GM12878 (cell line): ENCODE measurements at regions not wholly inside any gene's neighbourhood (a gene's known extent, or its start where the extent isn't known, plus 50 kb on each side); places are given as distances from the start of the nearest gene placed in this dataset.

Source experiments
- ATAC-seq: fragments of 200-7000 bp; cut with Tn5 transposase; 3 replicates; pipeline ENCODE4 v1.9.1; 2020; ENCODE audit warnings: mild to moderate bottlenecking, moderate library complexity
- BruUV-seq: library from RNA; stranded (reverse); fragments of 400-500 nt; replicated peaks from 2 replicates; lab custom pipeline; 2021; lab: Mats Ljungman, UMichigan
- CTCF ChIA-PET: fragments of 300-600 bp; sonication (Branson Sonifier 250); formaldehyde crosslinking; extraction: SDS; loops from one replicate; lab custom pipeline; 2021; ENCODE audit warnings: inconsistent platforms; lab: Yijun Ruan, JAX
- POLR2A ChIA-PET: fragments of 350-600 bp; formaldehyde crosslinking; extraction: SDS; loops from one replicate; lab custom pipeline; 2021; ENCODE audit warnings: inconsistent platforms; lab: Charles Lee
- RAD21 ChIA-PET: fragments of 300-600 bp; sonication (Branson Sonifier 250); formaldehyde crosslinking; loops from one replicate; lab custom pipeline; 2023; ENCODE audit warnings: antibody characterized with exemption; ENCODE audit not compliant: unreplicated experiment; lab: Charles Lee
- SMC1A ChIA-PET: fragments of 300-600 bp; sonication (Branson Sonifier 250); formaldehyde crosslinking; loops from one replicate; lab custom pipeline; 2023; ENCODE audit not compliant: unreplicated experiment, uncharacterized antibody; lab: Charles Lee
- DNase-seq: peaks from one replicate; pipeline ENCODE4 v3.0.0-alpha.2; 2011; ENCODE audit warnings: low read depth, low spot score
- FAIRE-seq: peaks from 3 replicates; lab custom pipeline; 2011; peaks lifted over from hg19 to GRCh38; lab: Jason Lieb, UNC
- H2AFZ ChIP-seq: 2 replicates; pipeline ENCODE4 v1.6.0; 2011; ENCODE audit warnings: low read depth, low read length, control low read depth; ENCODE audit not compliant: control insufficient read depth
- H3K27ac ChIP-seq: 2 replicates; pipeline ENCODE4 v1.5.1; 2011; ENCODE audit warnings: control low read depth; ENCODE audit not compliant: control insufficient read depth, insufficient read depth
- H3K27me3 ChIP-seq, 2 experiments: replicated peaks in 1 of 2; 2 replicates each; pipeline versions ENCODE4 v1.6.0 to v1.6.1; 2011; ENCODE audit warnings: low read length in 1 of 2; ENCODE audit not compliant: control insufficient read depth in 2 of 2, insufficient read depth in 2 of 2
- H3K36me3 ChIP-seq, 2 experiments: 2 replicates each; pipeline ENCODE4 v1.5.1; 2011; ENCODE audit warnings: low read length in 1 of 2; ENCODE audit not compliant: control insufficient read depth in 2 of 2, insufficient read depth in 2 of 2
- H3K4me1 ChIP-seq: 2 replicates; pipeline ENCODE4 v1.6.1; 2011; ENCODE audit warnings: mild to moderate bottlenecking, low read length, moderate library complexity, mixed read lengths; ENCODE audit not compliant: control insufficient read depth, insufficient read depth
- H3K4me2 ChIP-seq: 2 replicates; pipeline ENCODE4 v1.6.0; 2011; ENCODE audit warnings: control low read depth; ENCODE audit not compliant: control insufficient read depth, insufficient read depth
- H3K4me3 ChIP-seq: fragments of 200-600 bp; sonication (generic); 2 replicates; pipeline ENCODE4 v1.5.1; 2016
- H3K79me2 ChIP-seq: 2 replicates; pipeline ENCODE4 v1.6.0; 2011; ENCODE audit warnings: low read length; ENCODE audit not compliant: control insufficient read depth, insufficient read depth
- H3K9ac ChIP-seq: 2 replicates; pipeline ENCODE4 v1.8.0; 2011; ENCODE audit warnings: low read length, control low read depth, mixed read lengths; ENCODE audit not compliant: control insufficient read depth, insufficient read depth
- H3K9me3 ChIP-seq: replicated peaks from 3 replicates; pipeline ENCODE4 v1.5.1; 2011; ENCODE audit warnings: mild to moderate bottlenecking, low read length; ENCODE audit not compliant: control insufficient read depth, insufficient read depth
- H4K20me1 ChIP-seq: 2 replicates; pipeline ENCODE4 v1.6.0; 2011; ENCODE audit not compliant: control insufficient read depth, insufficient read depth
- BCL11A ChIP-seq: IDR thresholded peaks from 2 replicates; pipeline ENCODE4 v1.6.1; 2011; ENCODE audit warnings: low read depth, low read length
- E4F1 ChIP-seq: fragments of 450-650 bp; IDR thresholded peaks from 2 replicates; pipeline ENCODE4 v1.6.1; 2018; ENCODE audit warnings: borderline replicate concordance, mild to moderate bottlenecking; ENCODE audit not compliant: partially characterized antibody
- EGR1 ChIP-seq, 2 experiments: IDR thresholded peaks; 1 replicate in 1 of 2; 2 replicates in 1 of 2; pipeline ENCODE4 v1.6.1; 2011 to 2012; ENCODE audit warnings: low read depth in 2 of 2, low read length in 2 of 2, borderline replicate concordance in 1 of 2, mild to moderate bottlenecking in 1 of 2, moderate library complexity in 1 of 2
- GABPA ChIP-seq: IDR thresholded peaks from 2 replicates; pipeline ENCODE4 v1.6.1; 2014; ENCODE audit warnings: antibody characterized with exemption, low read depth, mild to moderate bottlenecking, inconsistent platforms
- MEF2B ChIP-seq: fragments of 450-650 bp; IDR thresholded peaks from 2 replicates; pipeline ENCODE4 v1.6.1; 2018; ENCODE audit warnings: mild to moderate bottlenecking, moderate library complexity; ENCODE audit not compliant: partially characterized antibody, poor library complexity, severe bottlenecking
- MXI1 ChIP-seq: fragments of 150-350 bp; IDR thresholded peaks from 2 replicates; pipeline ENCODE4 v1.6.1; 2011; ENCODE audit warnings: low read depth, mild to moderate bottlenecking, inconsistent platforms, low read length, improper control_type of control experiment
- NR2C1 ChIP-seq: fragments of 450-650 bp; IDR thresholded peaks from 2 replicates; pipeline ENCODE4 v1.6.1; 2017; ENCODE audit warnings: antibody characterized with exemption, mild to moderate bottlenecking, moderate library complexity
- RELA ChIP-seq: fragments of 450-650 bp; IDR thresholded peaks from 2 replicates; pipeline ENCODE4 v1.8.0; 2014; ENCODE audit warnings: borderline replicate concordance; ENCODE audit not compliant: partially characterized antibody
- SIN3A ChIP-seq: IDR thresholded peaks from 2 replicates; pipeline ENCODE4 v1.6.1; 2012; ENCODE audit warnings: low read depth, low read length, improper control_type of control experiment
- SREBF2 ChIP-seq: IDR thresholded peaks from 2 replicates; pipeline ENCODE4 v1.6.1; 2012; ENCODE audit warnings: mild to moderate bottlenecking, low read length
- ZNF592 ChIP-seq: fragments of 450-650 bp; IDR thresholded peaks from 2 replicates; pipeline ENCODE4 v1.6.1; 2017; ENCODE audit warnings: mild to moderate bottlenecking, moderate library complexity
- WGBS: methylation state at CpG from one replicate; pipeline ENCODE4 v1.1.6; 2016; ENCODE audit warnings: low lambda C conversion rate; ENCODE audit not compliant: insufficient replicate concordance, insufficient coverage; ENCODE audit errors: missing lambda C conversion rate; 5-methylcytosine and 5-hydroxymethylcytosine counted together
- in situ Hi-C: fragments of 300-500 bp; cut with MboI; formaldehyde crosslinking; loops from 9 replicates; pipeline ENCODE4 v1.14.3; 2018; ENCODE audit warnings: mixed read lengths
- intact Hi-C: fragments of 100-400 bp; cut with micrococcal nuclease; formaldehyde crosslinking; loops from one replicate; pipeline ENCODE4 v1.14.2; 2022; ENCODE audit not compliant: unreplicated experiment

- no peak for DNase-seq
- FAIRE-seq: no peak
- in situ Hi-C loops: no loop called here
- Histone ChIP-seq H3K4me2 (no peak overlapping the region), H3K4me1 (no peaks in the 10 kb centered on the region), H3K36me3 (no peaks in the 10 kb centered on the region), H3K4me3 (no peak overlapping the region), H3K27ac (no peak overlapping the region), H2AFZ (no peak overlapping the region), H3K9me3 (peaks cover 4% of the 10 kb centered on the region; the same call in 1 of the 3 replicates), H3K9ac (no peak overlapping the region), H3K79me2 (no peaks in the 10 kb centered on the region), H4K20me1 (no peaks in the 10 kb centered on the region), H3K27me3 (no peaks in the 10 kb centered on the region; a peak in 1 of 4 replicates)
- TF ChIP-seq NR2C1: no peak
- no peak for TF ChIP-seq SIN3A
- no peak for ATAC-seq
- ChIA-PET CTCF (interaction anchor here (1.0 kb wide), 2 partner anchors 16 to 270 kb away, joined by 3 read pairs; no protein-coding TSS in a partner anchor), SMC1A (interaction anchor here (0.7 to 1.2 kb wide), 2 partner anchors 525 to 611 kb away, joined by 3 read pairs; no protein-coding TSS in a partner anchor), RAD21 (no interaction called here), POLR2A (no interaction called here)
- 68% methylated on average over 2 of the region's 2 CpGs for WGBS
- no TSS peak for BruUV-seq
- intact Hi-C loops: no loop called here
Observed at GRCh38 chr9:84424931-84425330, 84.4 kb upstream of the SLC28A3 start.

- no peak overlapping the region for H3K9ac ChIP-seq
- no peaks in the 10 kb centered on the region for H3K27me3 ChIP-seq
- FAIRE-seq (no peak), DNase-seq (no peak), ATAC-seq (no peak)
- H3K27ac ChIP-seq: no peak overlapping the region
- H3K36me3 ChIP-seq: no peaks in the 10 kb centered on the region
- ChIA-PET SMC1A (no interaction called here), CTCF (no interaction called here), POLR2A (interaction anchor here (0.7 kb wide), 1 partner anchor 1148 kb away, joined by 3 read pairs; no protein-coding TSS in a partner anchor), RAD21 (no interaction called here)
- no peaks in the 10 kb centered on the region; the same call in 2 of the 3 replicates for H3K9me3 ChIP-seq
- H3K4me2 ChIP-seq: no peak overlapping the region
- H3K4me3 ChIP-seq: no peak overlapping the region
- in situ Hi-C loops (no loop called here), intact Hi-C loops (no loop called here)
- 5% methylated on average over 1 of the region's 1 CpG for WGBS
- no peaks in the 10 kb centered on the region for H3K79me2 ChIP-seq
- H3K4me1 ChIP-seq: no peaks in the 10 kb centered on the region
- no TSS peak for BruUV-seq
- H2AFZ ChIP-seq: no peak overlapping the region
- H4K20me1 ChIP-seq: no peaks in the 10 kb centered on the region
- TF ChIP-seq SREBF2 (no peak), MXI1 (no peak), BCL11A (no peak), ZNF592 (no peak), EGR1 (IDR thresholded peaks at IDR 0.05; ENCODE audit: borderline replicate concordance in 1 of 2, low read depth in 2 of 2, low read length in 2 of 2) (no peak), E4F1 (no peak), RELA (no peak), MEF2B (no peak), GABPA (no peak)
Observed at GRCh38 chr9:84432746-84433145, 92.2 kb upstream of the SLC28A3 start.
